AG09309 (cell line): ENCODE measurements at regions not wholly inside any gene's neighbourhood (a gene's known extent, or its start where the extent isn't known, plus 50 kb on each side); places are given as distances from the start of the nearest gene placed in this dataset.
"Not testable (repeated sequence)": the region's sequence is repeated elsewhere in the genome, so short reads cannot be mapped to it uniquely, and the experiment has no call there.

Experiments
- DNase-seq: peaks from one replicate; pipeline ENCODE4 v3.0.0-alpha.2; 2010; ENCODE audit warnings: low read depth
- H3K4me3 ChIP-seq: 2 replicates; pipeline ENCODE4 v1.5.1; 2011; ENCODE audit warnings: mild to moderate bottlenecking, low read depth, low read length, moderate library complexity; ENCODE audit not compliant: control insufficient read depth
- CTCF ChIP-seq: IDR thresholded peaks from 2 replicates; pipeline ENCODE4 v1.5.1; 2011; ENCODE audit warnings: mild to moderate bottlenecking, low read depth, low read length, inconsistent platforms; ENCODE audit not compliant: insufficient read depth, control insufficient read depth; ENCODE audit errors: missing control alignments

- no peak for DNase-seq
- no peak overlapping the region for H3K4me3 ChIP-seq
- no peak for TF ChIP-seq CTCF
Observed at GRCh38 chr5:62093411-62093810, 212.6 kb upstream of the KIF2A start.

GRCh38 chr5:62093976-62094375, 212.0 kb upstream of the KIF2A start:
- DNase-seq, result no peak
- TF ChIP-seq CTCF, result no peak
- H3K4me3 ChIP-seq, result no peak overlapping the region

- no peak for TF ChIP-seq CTCF
- no peak for DNase-seq
- no peak overlapping the region for H3K4me3 ChIP-seq
Observed at GRCh38 chr5:62097361-62097760, 208.6 kb upstream of the KIF2A start.

GRCh38 chr5:62100201-62100600, 205.8 kb upstream of the KIF2A start:
- DNase-seq, result no peak
- H3K4me3 ChIP-seq, result no peak overlapping the region
- TF ChIP-seq CTCF, result no peak

GRCh38 chr5:62103863-62104262, 202.1 kb upstream of the KIF2A start:
- DNase-seq, H3K4me3 ChIP-seq: not testable (repeated sequence)

GRCh38 chr5:62111428-62111827, 194.6 kb upstream of the KIF2A start:
- no peak overlapping the region for H3K4me3 ChIP-seq
- DNase-seq, result no peak
- no peak for TF ChIP-seq CTCF

GRCh38 chr5:62112689-62113228, 193.2 kb upstream of the KIF2A start:
- TF ChIP-seq CTCF, result no peak
- H3K4me3 ChIP-seq, result no peak overlapping the region
- peak; percentile 57 for DNase-seq
